Body of pancreas (tissue), 4 donors: ENCODE measurements at regions not wholly inside any gene's neighbourhood (a gene's known extent, or its start where the extent isn't known, plus 50 kb on each side); places are given as distances from the start of the nearest gene placed in this dataset.

Source experiments
- ATAC-seq: fragments of 150-250 bp; one replicate; pipeline ENCODE4 v1.9.1; 2016
- DNase-seq, 4 donors: peaks; one replicate each; pipeline ENCODE4 v3.0.0-alpha.2; 2019
- H3K27ac ChIP-seq, 4 donors: fragments of 200-600 bp; sonication (generic); 1 replicate in 3 of 4; 2 replicates in 1 of 4; pipeline versions ENCODE4 v1.5.1 to v1.6.1; 2016 to 2019; ENCODE audit warnings: mild to moderate bottlenecking in 1 of 4, mixed read lengths in 1 of 4, moderate library complexity in 1 of 4
- H3K27me3 ChIP-seq, 2 donors: fragments of 200-600 bp; sonication (generic); one replicate each; pipeline ENCODE4 v1.6.0; 2016; ENCODE audit warnings: mild to moderate bottlenecking in 1 of 2
- H3K36me3 ChIP-seq, 2 donors: fragments of 200-600 bp; sonication (generic); replicated peaks in 1 of 2; 2 replicates each; pipeline ENCODE4 v1.5.1; 2016; ENCODE audit warnings: low read depth in 2 of 2; ENCODE audit not compliant: insufficient read depth in 1 of 2
- H3K4me1 ChIP-seq: fragments of 200-600 bp; sonication (generic); one replicate; pipeline ENCODE4 v1.6.0; 2016
- H3K4me3 ChIP-seq, 2 donors: fragments of 200-600 bp; sonication (generic); 1 replicate in 1 of 2; 2 replicates in 1 of 2; pipeline ENCODE4 v1.5.1; 2016 to 2019
- H3K9me3 ChIP-seq, 3 donors: fragments of 200-600 bp; sonication (generic); 1 replicate in 2 of 3; 2 replicates in 1 of 3; pipeline ENCODE4 v1.5.1; 2016
- CTCF ChIP-seq, 7 experiments: fragments of 450-650 bp in 4 of 7; fragments of 200-600 bp in 3 of 7; sonication (generic) in 3 of 7; IDR thresholded peaks; one replicate each; pipeline ENCODE4 v1.5.1; 2016 to 2019; ENCODE audit warnings: antibody characterized with exemption in 7 of 7
- POLR2A ChIP-seq, 3 donors: fragments of 450-650 bp; IDR thresholded peaks; one replicate each; pipeline ENCODE4 v1.6.1; 2016; ENCODE audit warnings: antibody characterized with exemption in 3 of 3, mild to moderate bottlenecking in 2 of 3
- WGBS, 2 donors: methylation state at CpG; one replicate each; pipeline ENCODE4 v1.1.5; 2017; 5-methylcytosine and 5-hydroxymethylcytosine counted together
- intact Hi-C: fragments of 100-400 bp; cut with DNase I; formaldehyde crosslinking; loops from one replicate; pipeline ENCODE4 v1.15.1; 2023

- Histone ChIP-seq H3K4me1 (no peaks in the 10 kb centered on the region), H3K27ac (no peak overlapping the region), H3K4me3 (no peak overlapping the region), H3K9me3 (no peaks in the 10 kb centered on the region), H3K27me3 (no peaks in the 10 kb centered on the region), H3K36me3 (no peaks in the 10 kb centered on the region)
- DNase-seq (no peak), ATAC-seq (no peak)
- WGBS, 2 donors = 84 to 85% methylated on average over 3 of the region's 3 CpGs
- TF ChIP-seq CTCF (IDR thresholded peaks at IDR 0.05) (no peak), POLR2A (IDR thresholded peaks at IDR 0.05) (no peak)
- intact Hi-C loops = no loop called here
Observed at GRCh38 chr13:89951341-89951740, 1396.1 kb upstream of the MIR17HG start.

GRCh38 chr13:89953581-89953980, 1393.9 kb upstream of the MIR17HG start:
- Histone ChIP-seq H3K9me3 (no peaks in the 10 kb centered on the region), H3K27ac (no peak overlapping the region), H3K4me1 (no peaks in the 10 kb centered on the region), H3K36me3 (no peaks in the 10 kb centered on the region), H3K4me3 (no peak overlapping the region), H3K27me3 (no peaks in the 10 kb centered on the region)
- TF ChIP-seq CTCF (IDR thresholded peaks at IDR 0.05) = no peak
- no peak for TF ChIP-seq POLR2A (IDR thresholded peaks at IDR 0.05)
- WGBS, 2 donors = 68 to 81% methylated on average over 3 of the region's 3 CpGs
- DNase-seq (no peak), ATAC-seq (no peak)
- intact Hi-C loops = no loop called here

- no peaks in the 10 kb centered on the region for H3K27me3 ChIP-seq
- TF ChIP-seq CTCF (IDR thresholded peaks at IDR 0.05) (no peak), POLR2A (IDR thresholded peaks at IDR 0.05) (no peak)
- H3K27ac ChIP-seq = no peak overlapping the region
- WGBS, 2 donors = 88 to 90% methylated on average over 1 of the region's 1 CpG
- no peaks in the 10 kb centered on the region for H3K4me1 ChIP-seq
- ATAC-seq (no peak), DNase-seq (no peak)
- H3K4me3 ChIP-seq = no peak overlapping the region
- intact Hi-C loops = no loop called here
- H3K36me3 ChIP-seq = no peaks in the 10 kb centered on the region
- no peaks in the 10 kb centered on the region for H3K9me3 ChIP-seq
Observed at GRCh38 chr13:89955773-89956172, 1391.7 kb upstream of the MIR17HG start.

- Histone ChIP-seq H3K36me3 (no peaks in the 10 kb centered on the region), H3K4me1 (no peaks in the 10 kb centered on the region), H3K9me3 (no peaks in the 10 kb centered on the region), H3K4me3 (no peak overlapping the region), H3K27me3 (no peaks in the 10 kb centered on the region), H3K27ac (no peak overlapping the region)
- DNase-seq (no peak), ATAC-seq (no peak)
- TF ChIP-seq CTCF (IDR thresholded peaks at IDR 0.05) = no peak
- no peak for TF ChIP-seq POLR2A (IDR thresholded peaks at IDR 0.05)
- WGBS, 2 donors = 60 to 72% methylated on average over 2 of the region's 2 CpGs
- intact Hi-C loops = no loop called here
Observed at GRCh38 chr13:89959074-89959473, 1388.4 kb upstream of the MIR17HG start.

- no peak for DNase-seq
- no peak for TF ChIP-seq CTCF (IDR thresholded peaks at IDR 0.05)
- no peak for TF ChIP-seq POLR2A (IDR thresholded peaks at IDR 0.05)
- Histone ChIP-seq H3K9me3 (no peaks in the 10 kb centered on the region), H3K27ac (no peak overlapping the region), H3K27me3 (no peaks in the 10 kb centered on the region), H3K4me1 (no peaks in the 10 kb centered on the region), H3K36me3 (no peaks in the 10 kb centered on the region), H3K4me3 (no peak overlapping the region)
- intact Hi-C loops = no loop called here
- WGBS, 2 donors = 38 to 56% methylated on average over 1 of the region's 1 CpG
- ATAC-seq = no peak
Observed at GRCh38 chr13:89965252-89965651, 1382.2 kb upstream of the MIR17HG start.
